Kidney glomerular epithelial cell (primary cell): ENCODE measurements at regions not wholly inside any gene's neighbourhood (a gene's known extent, or its start where the extent isn't known, plus 50 kb on each side); places are given as distances from the start of the nearest gene placed in this dataset.

Experiments
- DNase-seq: peaks from one replicate; lab custom pipeline; 2025; lab: John Stamatoyannopoulos, UW

DNA sequence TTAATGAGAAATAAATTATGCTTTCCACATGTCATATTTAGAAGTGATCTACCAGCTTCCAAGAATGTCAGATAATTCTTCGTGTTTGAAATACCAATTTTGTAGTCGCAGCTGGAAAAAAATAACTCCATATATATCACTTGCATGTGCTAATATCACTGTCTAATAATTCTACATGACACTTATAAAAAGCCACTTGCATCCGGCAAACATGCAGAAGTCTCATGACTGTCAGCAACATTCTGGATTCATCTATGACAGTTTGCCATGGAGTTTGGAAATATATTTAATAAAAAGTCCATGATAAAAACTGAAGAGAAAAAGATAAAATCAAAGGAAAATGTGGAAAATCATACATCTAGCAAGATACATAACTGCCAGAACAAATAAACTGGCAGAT lies 1784.4 kb downstream of the SUCLG1 start:
- DNase-seq, result no peak

GRCh38 chr2:82667491-82667890 lies 1791.6 kb downstream of the SUCLG1 start:
- DNase-seq, result no peak

GRCh38 chr2:82665691-82666090 lies 1793.4 kb downstream of the SUCLG1 start:
- no peak for DNase-seq

GRCh38 chr2:82657106-82657505 lies 1802.0 kb downstream of the SUCLG1 start:
- DNase-seq, result no peak

DNA sequence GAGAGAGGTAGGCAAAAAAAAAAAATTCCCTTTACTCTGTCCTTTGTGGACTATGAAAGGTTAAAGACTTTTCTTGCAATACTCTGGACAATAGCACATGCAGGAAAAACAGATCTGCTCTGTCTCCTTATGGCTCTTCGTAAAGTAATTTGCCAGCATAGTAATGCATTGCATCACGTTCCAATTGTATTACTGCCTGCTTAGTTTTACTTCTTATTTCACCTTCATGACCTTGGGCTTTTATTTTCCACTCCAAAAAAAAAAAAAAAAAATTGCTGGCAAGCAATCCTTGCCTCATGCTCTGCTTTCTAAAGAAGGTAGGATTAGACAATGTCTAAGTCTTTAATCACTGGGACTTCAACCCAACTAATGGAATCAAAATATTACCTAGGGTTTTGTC lies 1802.7 kb downstream of the SUCLG1 start:
- no peak for DNase-seq

DNA sequence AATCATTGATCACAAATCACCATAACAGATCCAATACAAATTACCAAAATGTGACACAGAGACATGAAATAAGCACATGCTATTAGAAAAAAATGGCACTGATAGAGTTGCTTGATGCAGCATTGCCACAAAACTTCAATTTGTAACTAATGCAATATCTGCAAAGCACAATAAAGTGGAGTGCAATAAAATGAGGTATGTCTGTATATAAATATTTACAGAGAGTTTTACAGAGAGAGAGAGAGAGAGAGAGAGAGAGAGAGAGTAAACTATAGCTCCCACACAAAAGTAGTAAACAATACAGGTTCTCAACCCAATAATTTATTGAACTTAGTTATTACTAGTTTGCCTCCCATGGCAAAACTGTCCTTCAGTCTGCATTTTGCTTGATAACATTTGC lies 1807.0 kb downstream of the SUCLG1 start:
- no peak for DNase-seq

DNA sequence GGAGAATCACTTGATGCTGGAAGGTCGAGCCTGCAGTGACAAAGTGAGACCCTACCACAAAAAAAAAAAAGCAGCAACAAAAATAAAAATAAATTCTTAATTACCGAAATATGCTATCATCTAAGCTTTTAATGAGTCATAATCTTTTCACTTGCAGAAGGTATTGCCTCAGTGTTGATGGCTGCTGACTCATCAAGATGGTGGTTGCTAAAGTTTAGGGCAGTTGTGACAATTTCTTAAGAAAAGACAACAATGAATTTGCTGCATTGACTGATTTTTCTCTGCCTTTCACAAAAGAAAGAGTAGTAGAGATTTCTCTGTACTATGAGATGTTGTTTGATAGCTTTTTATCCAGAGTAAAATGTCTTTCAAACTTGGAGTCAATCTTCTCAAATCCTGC lies 1809.0 kb downstream of the SUCLG1 start:
- DNase-seq, result no peak

DNA sequence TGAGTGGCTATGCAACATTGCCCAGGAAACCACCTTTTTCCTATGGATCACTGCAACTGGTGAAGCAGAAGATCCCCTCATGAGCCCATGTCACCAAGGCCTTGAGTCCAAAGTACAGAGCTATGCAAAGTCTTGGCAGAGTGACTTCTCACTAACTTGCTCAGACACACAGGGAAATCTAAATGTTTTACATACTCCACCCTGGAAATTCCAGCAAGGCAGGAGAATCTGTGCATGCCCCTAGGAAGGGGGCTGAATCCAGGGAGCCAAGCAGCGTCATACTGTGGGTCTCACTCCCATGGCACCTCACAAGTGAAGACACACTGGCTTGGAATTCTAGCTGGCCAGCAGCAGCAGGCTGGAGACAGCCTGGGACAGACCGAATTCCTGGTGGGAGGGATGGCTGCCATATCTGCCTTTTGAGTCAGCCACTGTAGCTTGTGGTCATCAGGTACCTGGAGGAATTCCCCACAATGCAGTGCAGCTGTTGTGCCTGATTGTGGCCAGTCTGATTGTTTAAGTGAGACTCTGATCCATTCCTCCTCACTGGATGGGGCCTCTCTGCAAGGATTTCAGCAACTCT lies 1817.4 kb downstream of the SUCLG1 start:
- DNase-seq, result no peak

- DNase-seq, result no peak
Measured at GRCh38 chr2:82636402-82637020, 1822.6 kb downstream of the SUCLG1 start.

- no peak for DNase-seq
Measured at GRCh38 chr2:82599021-82599420, 1860.1 kb downstream of the SUCLG1 start.

DNA sequence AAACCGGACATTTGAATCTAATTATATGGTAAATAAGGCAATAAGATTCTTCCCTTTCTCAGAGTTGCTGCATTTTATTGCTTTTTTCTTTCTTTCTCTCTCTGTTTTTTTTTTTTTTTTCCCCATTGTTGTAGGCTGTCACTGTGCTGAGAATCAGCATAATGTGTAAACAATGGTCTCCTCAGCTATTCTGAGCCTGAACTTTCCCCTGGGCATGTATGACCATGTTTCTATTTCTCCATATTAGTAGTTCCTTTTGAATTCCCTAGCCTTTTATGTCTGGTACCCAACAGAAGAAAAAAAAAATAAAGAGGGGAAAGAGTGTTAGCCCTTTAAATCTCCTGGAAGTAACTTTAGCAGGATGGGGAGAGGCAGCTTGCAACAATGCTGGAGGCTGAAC lies 1862.5 kb downstream of the SUCLG1 start:
- DNase-seq, result no peak

GRCh38 chr2:82591718-82592117 lies 1867.4 kb downstream of the SUCLG1 start:
- DNase-seq, result no peak

DNA sequence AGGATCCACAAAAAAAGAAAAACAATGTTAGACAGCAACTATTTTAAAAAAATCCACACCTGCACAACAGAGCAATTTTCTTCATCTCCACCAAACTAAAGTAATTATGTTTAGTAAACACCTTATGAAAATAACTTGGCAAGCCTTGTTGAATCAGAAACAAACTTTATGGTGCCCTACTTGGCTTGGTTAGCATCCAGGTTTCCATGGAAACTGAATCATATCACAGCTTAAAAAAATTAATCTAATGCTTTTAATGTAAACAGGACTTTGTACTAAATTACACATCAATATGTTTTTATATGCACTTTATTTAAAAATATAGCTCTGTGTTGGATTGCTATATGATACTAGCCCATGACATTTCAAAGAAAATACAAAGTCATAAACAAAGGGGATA lies 1882.4 kb downstream of the SUCLG1 start:
- no peak for DNase-seq

- DNase-seq, result no peak
Measured at GRCh38 chr2:82539280-82539621, 1919.8 kb downstream of the SUCLG1 start.

- no peak for DNase-seq
Measured at GRCh38 chr2:82538590-82539279, 1920.3 kb downstream of the SUCLG1 start.

GRCh38 chr2:82528288-82528687 lies 1930.8 kb downstream of the SUCLG1 start:
- no peak for DNase-seq

- no peak for DNase-seq
Measured at GRCh38 chr2:82527124-82527523, 1932.0 kb downstream of the SUCLG1 start.

DNA sequence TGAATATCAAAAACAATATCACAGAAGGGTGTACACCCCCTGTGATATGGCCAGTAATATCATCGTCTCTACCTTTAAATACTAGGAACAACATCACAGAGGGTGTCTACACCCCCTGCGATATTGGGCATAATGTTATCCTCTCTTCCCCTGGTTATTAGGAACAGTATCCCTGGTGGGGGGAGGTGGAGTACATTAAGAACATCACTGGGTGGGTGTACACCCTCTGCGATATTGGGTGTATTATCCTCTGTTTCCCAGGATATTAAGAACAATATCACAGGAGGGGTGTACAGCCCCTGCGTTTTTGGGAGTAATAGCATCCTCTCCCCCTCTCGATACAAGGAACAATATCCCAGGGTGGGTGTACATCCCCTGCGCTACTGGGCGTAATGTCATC lies 1932.8 kb downstream of the SUCLG1 start:
- no peak for DNase-seq

GRCh38 chr2:82525744-82526143 lies 1933.3 kb downstream of the SUCLG1 start:
- DNase-seq, result no peak

- no peak for DNase-seq
Measured at GRCh38 chr2:82524826-82525225, 1934.3 kb downstream of the SUCLG1 start.

GRCh38 chr2:82511894-82512293 lies 1947.2 kb downstream of the SUCLG1 start:
- no peak for DNase-seq

- DNase-seq, result no peak
Measured at GRCh38 chr2:82508702-82509101, 1950.4 kb downstream of the SUCLG1 start.

GRCh38 chr2:82507657-82508056 lies 1951.4 kb downstream of the SUCLG1 start:
- DNase-seq, result no peak

GRCh38 chr2:82501217-82501616 lies 1957.9 kb downstream of the SUCLG1 start:
- DNase-seq, result no peak
